ENCODE measurements at regions not wholly inside any gene's neighbourhood (a gene's known extent, or its start where the extent isn't known, plus 50 kb on each side); places are given as distances from the start of the nearest gene placed in this dataset.

DNA sequence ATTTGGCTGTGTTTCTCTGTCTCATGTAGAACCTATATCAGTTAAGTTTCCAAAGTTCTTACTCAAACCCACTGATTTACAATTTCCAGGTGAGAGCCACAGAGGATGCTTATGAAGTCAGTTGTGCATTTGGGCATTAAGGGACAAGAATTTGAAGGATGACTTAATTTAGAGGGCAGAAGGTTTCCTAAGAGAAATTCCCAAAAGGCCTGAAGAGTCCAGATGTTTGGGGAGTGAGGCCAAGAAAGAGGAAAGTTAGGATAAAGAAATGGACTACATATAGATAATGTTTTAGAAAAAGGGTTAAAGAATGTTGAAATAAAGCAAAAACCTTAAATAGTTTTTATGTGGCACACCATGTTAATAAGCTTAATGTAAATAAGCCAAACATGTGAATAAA, 338.7 kb upstream of the GRM7 start:
- no peak for TF ChIP-seq EZH2phosphoT487 (IDR thresholded peaks at IDR 0.05; ENCODE audit: borderline replicate concordance, low read depth, low read length)
- TF ChIP-seq, protein P1, sequence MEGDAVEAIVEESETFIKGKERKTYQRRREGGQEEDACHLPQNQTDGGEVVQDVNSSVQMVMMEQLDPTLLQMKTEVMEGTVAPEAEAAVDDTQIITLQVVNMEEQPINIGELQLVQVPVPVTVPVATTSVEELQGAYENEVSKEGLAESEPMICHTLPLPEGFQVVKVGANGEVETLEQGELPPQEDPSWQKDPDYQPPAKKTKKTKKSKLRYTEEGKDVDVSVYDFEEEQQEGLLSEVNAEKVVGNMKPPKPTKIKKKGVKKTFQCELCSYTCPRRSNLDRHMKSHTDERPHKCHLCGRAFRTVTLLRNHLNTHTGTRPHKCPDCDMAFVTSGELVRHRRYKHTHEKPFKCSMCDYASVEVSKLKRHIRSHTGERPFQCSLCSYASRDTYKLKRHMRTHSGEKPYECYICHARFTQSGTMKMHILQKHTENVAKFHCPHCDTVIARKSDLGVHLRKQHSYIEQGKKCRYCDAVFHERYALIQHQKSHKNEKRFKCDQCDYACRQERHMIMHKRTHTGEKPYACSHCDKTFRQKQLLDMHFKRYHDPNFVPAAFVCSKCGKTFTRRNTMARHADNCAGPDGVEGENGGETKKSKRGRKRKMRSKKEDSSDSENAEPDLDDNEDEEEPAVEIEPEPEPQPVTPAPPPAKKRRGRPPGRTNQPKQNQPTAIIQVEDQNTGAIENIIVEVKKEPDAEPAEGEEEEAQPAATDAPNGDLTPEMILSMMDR (conservative IDR thresholded peaks at IDR 0.05; ENCODE audit: low read length) = no peak
- Histone ChIP-seq H3K4me3 (ENCODE audit: low read depth, low read length, poor library complexity, severe bottlenecking) (no peak overlapping the region), H3K79me2 (ENCODE audit: insufficient read depth, low read depth, low read length) (no peaks in the 10 kb centered on the region)

DNA sequence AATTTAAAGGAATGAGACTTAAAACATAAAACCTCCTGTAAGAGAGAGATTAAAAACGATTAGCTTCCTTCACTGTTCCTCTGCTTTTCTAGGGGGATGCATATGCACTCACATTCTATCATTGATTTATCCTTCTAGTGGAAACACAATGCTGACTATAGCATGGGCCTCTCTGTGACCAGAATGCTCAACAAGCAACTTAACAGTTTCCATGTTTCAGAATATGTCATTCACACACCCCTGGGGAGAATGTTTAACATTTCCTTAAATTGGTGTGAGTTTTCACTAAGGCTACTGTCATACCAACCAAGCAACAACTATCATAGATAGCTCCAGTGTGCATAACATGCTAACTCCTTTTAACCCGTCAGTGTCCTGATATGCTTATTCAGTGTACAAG, 337.9 kb upstream of the GRM7 start:
- no TSS peak for BruUV-seq (replicated peaks)
- no peaks in the 10 kb centered on the region for H3K9me3 ChIP-seq (ENCODE audit: low read length)
- intact Hi-C loops (cut with micrococcal nuclease; ENCODE audit: unreplicated experiment) = no loop called here
- ChIA-PET POLR2A (interaction anchor here (0.6 to 1.2 kb wide), 4 partner anchors 8 to 227 kb away, joined by 3 read pairs; no protein-coding TSS in a partner anchor), CTCF (ENCODE audit: unreplicated experiment) (no interaction called here)
- H4K20me1 ChIP-seq (ENCODE audit: insufficient read depth, low read length) = no peaks in the 10 kb centered on the region
- no peaks in the 10 kb centered on the region for H3K4me1 ChIP-seq (ENCODE audit: insufficient read depth, low read length, poor library complexity, severe bottlenecking)
- no peak for DNase-seq (ENCODE audit: low spot score)
- no peaks in the 10 kb centered on the region for H3K79me2 ChIP-seq (ENCODE audit: insufficient read depth, low read depth, low read length)
- H3K4me3 ChIP-seq (ENCODE audit: low read depth, low read length, poor library complexity, severe bottlenecking) = no peak overlapping the region
- no peaks in the 10 kb centered on the region for H3K9me2 ChIP-seq (ENCODE audit: insufficient read depth, low read length)
- TF ChIP-seq, protein P1 (conservative IDR thresholded peaks at IDR 0.05; ENCODE audit: low read length) = no peak
- no peak for TF ChIP-seq EZH2phosphoT487 (IDR thresholded peaks at IDR 0.05; ENCODE audit: borderline replicate concordance, low read depth, low read length)
- no peak overlapping the region for H3K4me2 ChIP-seq (ENCODE audit: low read length)
- H3K27ac ChIP-seq (ENCODE audit: low read depth, low read length, poor library complexity, severe bottlenecking) = no peak overlapping the region
- no peaks in the 10 kb centered on the region for H3K36me3 ChIP-seq (ENCODE audit: insufficient read depth, low read length)
- H2AFZ ChIP-seq (ENCODE audit: low read length) = no peak overlapping the region

More for the DNA sequence above, 338.7 kb upstream of the GRM7 start:
- H4K20me1 ChIP-seq (ENCODE audit: insufficient read depth, low read length) = no peaks in the 10 kb centered on the region
- no peak for DNase-seq (ENCODE audit: low spot score)
- intact Hi-C loops (cut with micrococcal nuclease; ENCODE audit: unreplicated experiment) = no loop called here
- H3K4me1 ChIP-seq (ENCODE audit: insufficient read depth, low read length, poor library complexity, severe bottlenecking) = no peaks in the 10 kb centered on the region
- H3K36me3 ChIP-seq (ENCODE audit: insufficient read depth, low read length) = no peaks in the 10 kb centered on the region
- ChIA-PET POLR2A (interaction anchor here (0.6 to 0.7 kb wide), 3 partner anchors 29 to 267 kb away, joined by 3 read pairs; no protein-coding TSS in a partner anchor), CTCF (ENCODE audit: unreplicated experiment) (no interaction called here)
- no TSS peak for BruUV-seq (replicated peaks)
- no peaks in the 10 kb centered on the region for H3K9me2 ChIP-seq (ENCODE audit: insufficient read depth, low read length)
- no peaks in the 10 kb centered on the region for H3K9me3 ChIP-seq (ENCODE audit: low read length)
- H2AFZ ChIP-seq (ENCODE audit: low read length) = no peak overlapping the region
- H3K27ac ChIP-seq (ENCODE audit: low read depth, low read length, poor library complexity, severe bottlenecking) = no peak overlapping the region
- H3K4me2 ChIP-seq (ENCODE audit: low read length) = no peak overlapping the region

DNA sequence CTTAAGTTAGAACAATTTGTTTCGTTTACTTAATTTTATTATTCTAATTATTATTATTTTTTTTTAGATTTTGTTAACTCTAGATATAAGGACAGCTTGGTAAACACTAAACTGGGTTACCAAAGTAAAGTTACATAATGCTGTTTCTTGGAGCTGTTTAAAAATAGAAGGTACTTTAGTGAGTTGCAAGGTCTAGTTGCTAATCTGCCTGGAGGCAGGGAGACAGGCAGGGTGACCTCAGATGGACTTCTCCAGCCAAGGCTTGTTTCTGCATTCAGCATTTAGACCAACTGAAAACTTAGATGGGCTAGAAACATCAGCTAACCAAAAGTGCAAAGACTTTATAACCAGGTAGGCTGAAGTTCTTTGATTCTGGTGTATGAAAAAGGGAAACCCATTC, 336.4 kb upstream of the GRM7 start:
- Histone ChIP-seq H4K20me1 (ENCODE audit: insufficient read depth, low read length) (no peaks in the 10 kb centered on the region), H3K4me2 (ENCODE audit: low read length) (no peak overlapping the region), H3K36me3 (ENCODE audit: insufficient read depth, low read length) (no peaks in the 10 kb centered on the region), H3K9me3 (ENCODE audit: low read length) (no peaks in the 10 kb centered on the region), H2AFZ (ENCODE audit: low read length) (no peak overlapping the region), H3K4me3 (ENCODE audit: low read depth, low read length, poor library complexity, severe bottlenecking) (no peak overlapping the region), H3K9me2 (ENCODE audit: insufficient read depth, low read length) (no peaks in the 10 kb centered on the region), H3K4me1 (ENCODE audit: insufficient read depth, low read length, poor library complexity, severe bottlenecking) (no peaks in the 10 kb centered on the region), H3K79me2 (ENCODE audit: insufficient read depth, low read depth, low read length) (no peaks in the 10 kb centered on the region), H3K27ac (ENCODE audit: low read depth, low read length, poor library complexity, severe bottlenecking) (no peak overlapping the region)
- TF ChIP-seq, protein P1 (conservative IDR thresholded peaks at IDR 0.05; ENCODE audit: low read length) = no peak
- TF ChIP-seq EZH2phosphoT487 (IDR thresholded peaks at IDR 0.05; ENCODE audit: borderline replicate concordance, low read depth, low read length) = no peak
- no peak for DNase-seq (ENCODE audit: low spot score)
- intact Hi-C loops (cut with micrococcal nuclease; ENCODE audit: unreplicated experiment) = no loop called here
- BruUV-seq (replicated peaks) = no TSS peak
- POLR2A ChIA-PET = interaction anchor here (0.6 to 0.8 kb wide), 3 partner anchors 16 to 96 kb away, joined by 3 read pairs; no protein-coding TSS in a partner anchor
- CTCF ChIA-PET (ENCODE audit: unreplicated experiment) = no interaction called here

Data from OCI-LY7 (cell line).